ENCODE measurements at regions not wholly inside any gene's neighbourhood (a gene's known extent, or its start where the extent isn't known, plus 50 kb on each side); places are given as distances from the start of the nearest gene placed in this dataset.

GRCh38 chr5:61800450-61800849 lies 468.4 kb downstream of the ZSWIM6 start:
- DNase-seq, result no peak

- no peak for DNase-seq
Measured at GRCh38 chr5:61801174-61801573, 469.1 kb downstream of the ZSWIM6 start.

- no peak for DNase-seq
Measured at GRCh38 chr5:61802456-61802855, 470.4 kb downstream of the ZSWIM6 start.

GRCh38 chr5:61805101-61805500 lies 473.0 kb downstream of the ZSWIM6 start:
- no peak for DNase-seq

GRCh38 chr5:61806491-61807020 lies 474.5 kb downstream of the ZSWIM6 start:
- no peak for DNase-seq

- DNase-seq, result no peak
Measured at GRCh38 chr5:61808091-61808490, 476.0 kb downstream of the ZSWIM6 start.

GRCh38 chr5:61808909-61809308 lies 476.9 kb downstream of the ZSWIM6 start:
- DNase-seq, result no peak

GRCh38 chr5:61809651-61810050 lies 477.6 kb downstream of the ZSWIM6 start:
- DNase-seq, result no peak

GRCh38 chr5:61811052-61811451 lies 479.0 kb downstream of the ZSWIM6 start:
- no peak for DNase-seq

- DNase-seq, result no peak
Measured at GRCh38 chr5:61813361-61813760, 481.3 kb downstream of the ZSWIM6 start.

GRCh38 chr5:61815339-61815738 lies 483.3 kb downstream of the ZSWIM6 start:
- DNase-seq, result no peak

GRCh38 chr5:61816146-61816545 lies 484.1 kb downstream of the ZSWIM6 start:
- DNase-seq, result no peak

GRCh38 chr5:61816585-61817450 lies 484.8 kb downstream of the ZSWIM6 start:
- DNase-seq, result no peak

GRCh38 chr5:61817472-61818326 lies 485.6 kb downstream of the ZSWIM6 start:
- peak; percentile 6 for DNase-seq

GRCh38 chr5:61820836-61821235 lies 485.2 kb upstream of the KIF2A start:
- DNase-seq, result no peak

GRCh38 chr5:61821561-61821960 lies 484.4 kb upstream of the KIF2A start:
- no peak for DNase-seq

- no peak for DNase-seq
Measured at GRCh38 chr5:61822584-61822983, 483.4 kb upstream of the KIF2A start.

GRCh38 chr5:61823065-61823464 lies 482.9 kb upstream of the KIF2A start:
- DNase-seq, result no peak

GRCh38 chr5:61823781-61824180 lies 482.2 kb upstream of the KIF2A start:
- DNase-seq, result no peak

GRCh38 chr5:61824396-61824795 lies 481.6 kb upstream of the KIF2A start:
- DNase-seq, result no peak

GRCh38 chr5:61827445-61827975 lies 478.5 kb upstream of the KIF2A start:
- no peak for DNase-seq

GRCh38 chr5:61828856-61829255 lies 477.1 kb upstream of the KIF2A start:
- DNase-seq, result no peak

- no peak for DNase-seq
Measured at GRCh38 chr5:61831736-61832135, 474.3 kb upstream of the KIF2A start.

Data from NCI-H526 treated with DMSO at 0.1 percent for 48 hours (cell line).